K562 (cell line): ENCODE measurements at regions not wholly inside any gene's neighbourhood (a gene's known extent, or its start where the extent isn't known, plus 50 kb on each side); places are given as distances from the start of the nearest gene placed in this dataset.

Source experiments
- ATAC-seq: fragments of 200-7000 bp; cut with Tn5 transposase; 3 replicates; pipeline ENCODE4 v1.9.1; 2020; ENCODE audit warnings: moderate library complexity
- BruUV-seq: library from RNA; stranded (reverse); fragments of 400-500 nt; replicated peaks from 2 replicates; lab custom pipeline; 2021; lab: Mats Ljungman, UMichigan
- CTCF ChIA-PET: fragments of 300-600 bp; formaldehyde crosslinking; extraction: SDS; loops from one replicate; lab custom pipeline; 2021; ENCODE audit warnings: low intra/inter-chr PET ratio; lab: Yijun Ruan, JAX
- POLR2A ChIA-PET: fragments of 300-600, 350-650 bp; sonication (Branson Sonifier 250); formaldehyde crosslinking; extraction: SDS; loops from one replicate; lab custom pipeline; 2021; ENCODE audit warnings: antibody characterized with exemption, inconsistent platforms; lab: Yijun Ruan, JAX
- DNase-seq, 4 experiments: peaks; one replicate each; pipeline versions ENCODE4 v3.0.0 to v3.0.0-alpha.2; 2011 to 2018; ENCODE audit warnings: low spot score in 3 of 4, mixed read lengths in 3 of 4; ENCODE audit errors: extremely low read depth in 1 of 4
- FAIRE-seq: peaks from 2 replicates; lab custom pipeline; 2011; peaks lifted over from hg19 to GRCh38; lab: Jason Lieb, UNC
- H2AFZ ChIP-seq: 2 replicates; pipeline ENCODE4 v1.6.0; 2011; ENCODE audit warnings: low read depth, low read length, control low read depth, inconsistent platforms
- H3K27ac ChIP-seq: fragments of 200-600 bp; 3 replicates; pipeline ENCODE4 v1.8.0; 2011; ENCODE audit warnings: low read depth, mild to moderate bottlenecking, control low read depth, inconsistent platforms, low read length, moderate library complexity, mixed read lengths; ENCODE audit errors: extremely low read depth
- H3K27me3 ChIP-seq, 2 experiments: fragments of 300-600 bp in 1 of 2; 2 replicates in 1 of 2; 3 replicates in 1 of 2; pipeline versions ENCODE4 v1.6.0 to v1.8.0; 2011; ENCODE audit warnings: inconsistent platforms in 2 of 2, low read length in 2 of 2, mild to moderate bottlenecking in 1 of 2, mixed read lengths in 1 of 2, moderate library complexity in 1 of 2; ENCODE audit not compliant: control insufficient read depth in 2 of 2, insufficient read depth in 2 of 2
- H3K36me3 ChIP-seq: fragments of 300-600 bp; 3 replicates; pipeline ENCODE4 v1.8.0; 2011; ENCODE audit warnings: mild to moderate bottlenecking, low read length, inconsistent platforms; ENCODE audit not compliant: control insufficient read depth, insufficient read depth
- H3K4me1 ChIP-seq, 2 experiments: fragments of 200-600 bp in 1 of 2; replicated peaks in 1 of 2; 2 replicates in 1 of 2; 3 replicates in 1 of 2; pipeline versions ENCODE4 v1.5.1 to v1.8.0; 2011; ENCODE audit warnings: inconsistent platforms in 2 of 2, low read length in 2 of 2, mild to moderate bottlenecking in 1 of 2, mixed read lengths in 1 of 2, moderate library complexity in 1 of 2; ENCODE audit not compliant: control insufficient read depth in 2 of 2, insufficient read depth in 2 of 2
- H3K4me2 ChIP-seq: 2 replicates; pipeline ENCODE4 v1.6.1; 2011; ENCODE audit warnings: low read length, control low read depth, inconsistent platforms, mixed read lengths; ENCODE audit not compliant: insufficient read depth
- H3K4me3 ChIP-seq: fragments of 200-600 bp; sonication (generic), shearing (Covaris generic); 2 replicates; pipeline ENCODE4 v1.5.1; 2016; ENCODE audit warnings: control low read depth, inconsistent platforms
- H3K79me2 ChIP-seq: fragments of 200-600 bp; 3 replicates; pipeline ENCODE4 v1.8.0; 2011; ENCODE audit warnings: low read length, inconsistent platforms; ENCODE audit not compliant: control insufficient read depth, insufficient read depth
- H3K9ac ChIP-seq, 2 experiments: 2 replicates each; pipeline versions ENCODE4 v1.6.0 to v1.6.1; 2011; ENCODE audit warnings: low read depth in 2 of 2, low read length in 2 of 2, control low read depth in 1 of 2, inconsistent platforms in 1 of 2, mild to moderate bottlenecking in 1 of 2, mixed read lengths in 1 of 2; ENCODE audit not compliant: insufficient read depth in 1 of 2
- H3K9me1 ChIP-seq: one replicate; pipeline ENCODE4 v1.6.0; 2011; ENCODE audit warnings: inconsistent platforms, mild to moderate bottlenecking, low read length, moderate library complexity; ENCODE audit not compliant: control insufficient read depth, insufficient read depth
- H3K9me3 ChIP-seq: replicated peaks from 2 replicates; pipeline ENCODE4 v1.5.1; 2011; ENCODE audit warnings: low read depth, low read length, inconsistent platforms; ENCODE audit not compliant: control insufficient read depth, insufficient read depth
- H4K20me1 ChIP-seq: replicated peaks from 2 replicates; pipeline ENCODE4 v1.6.1; 2011; ENCODE audit warnings: low read length, inconsistent platforms, mixed read lengths; ENCODE audit not compliant: control insufficient read depth, insufficient read depth
- ARID3A ChIP-seq: IDR thresholded peaks from 2 replicates; pipeline ENCODE4 v1.6.1; 2012; ENCODE audit warnings: low read depth, low read length, improper control_type of control experiment, borderline replicate concordance
- ARID3B ChIP-seq: fragments of 250-450 bp; sonication (Bioruptor Pico); IDR thresholded peaks from 2 replicates; pipeline ENCODE4 v1.4.0; 2020; ENCODE audit warnings: borderline replicate concordance
- FOXP1 ChIP-seq: sonication (generic); formaldehyde crosslinking; IDR thresholded peaks from 2 replicates; pipeline ENCODE4 v1.8.0; 2022; ENCODE audit warnings: mild to moderate bottlenecking, missing genetic modification reagents
- GTF2A2 ChIP-seq: IDR thresholded peaks from 2 replicates; pipeline ENCODE4 v1.6.1; 2016; ENCODE audit warnings: mild to moderate bottlenecking, missing genetic modification characterization, missing compliant biosample characterization
- GTF2E2 ChIP-seq: fragments of 200-800 bp; sonication (Bioruptor generic); IDR thresholded peaks from 2 replicates; pipeline ENCODE4 v1.6.1; 2016; ENCODE audit warnings: missing genetic modification characterization, missing compliant biosample characterization
- PHB2 ChIP-seq: fragments of 450-650 bp; IDR thresholded peaks from 2 replicates; pipeline ENCODE4 v1.6.1; 2017; ENCODE audit warnings: low read depth
- PHF8 ChIP-seq: fragments of 200-600 bp; sonication (generic); IDR thresholded peaks from 2 replicates; pipeline ENCODE4 v1.6.1; 2012; ENCODE audit warnings: mixed run types, mild to moderate bottlenecking, inconsistent platforms, low read length, moderate library complexity, borderline replicate concordance
- POLR2AphosphoS5 ChIP-seq: IDR thresholded peaks from 2 replicates; pipeline ENCODE4 v1.6.1; 2011; ENCODE audit warnings: mild to moderate bottlenecking, low read depth, low read length, moderate library complexity; ENCODE audit not compliant: control insufficient read depth, insufficient read depth
- PTBP1 ChIP-seq: fragments of 200-400 bp; formaldehyde crosslinking; IDR thresholded peaks from 2 replicates; pipeline ENCODE4 v1.6.1; 2017; ENCODE audit warnings: low read depth, low read length
- SFPQ ChIP-seq: fragments of 200-400 bp; formaldehyde crosslinking; IDR thresholded peaks from 2 replicates; pipeline ENCODE4 v1.6.1; 2017; ENCODE audit warnings: mild to moderate bottlenecking, low read depth, low read length, moderate library complexity
- SMARCC2 ChIP-seq: fragments of 450-650 bp; IDR thresholded peaks from 2 replicates; pipeline ENCODE4 v1.6.1; 2017; ENCODE audit warnings: antibody characterized with exemption, moderate library complexity, mild to moderate bottlenecking, low read depth
- SREBF1 ChIP-seq: fragments of 150-350 bp; IDR thresholded peaks from 2 replicates; pipeline ENCODE4 v1.6.1; 2014; ENCODE audit warnings: antibody characterized with exemption, low read depth, low read length, borderline replicate concordance
- THAP7 ChIP-seq: fragments of 250-450 bp; sonication (Bioruptor Pico); IDR thresholded peaks from 2 replicates; pipeline ENCODE4 v1.5.0; 2021
- TRIM24 ChIP-seq, 2 experiments: fragments of 450-650 bp; IDR thresholded peaks; 2 replicates each; pipeline ENCODE4 v1.6.1; 2016
- ZSCAN29 ChIP-seq: fragments of 450-650 bp; IDR thresholded peaks from 2 replicates; pipeline ENCODE4 v1.6.1; 2017
- in situ Hi-C: fragments of 300-500 bp; cut with MboI; formaldehyde crosslinking; loops from 4 replicates; pipeline ENCODE4 v1.15.0; 2018; ENCODE audit warnings: inconsistent platforms, mixed read lengths
- intact Hi-C: fragments of 100-400 bp; cut with micrococcal nuclease; formaldehyde crosslinking; loops from 2 replicates; pipeline ENCODE4 v1.14.2; 2022

- intact Hi-C loops = no loop called here
- Histone ChIP-seq H3K27me3 (no peaks in the 10 kb centered on the region), H3K4me2 (no peak overlapping the region), H3K9me3 (no peaks in the 10 kb centered on the region), H2AFZ (no peak overlapping the region), H3K79me2 (no peaks in the 10 kb centered on the region), H3K36me3 (no peaks in the 10 kb centered on the region), H3K4me1 (no peaks in the 10 kb centered on the region), H4K20me1 (no peaks in the 10 kb centered on the region), H3K27ac (no peak overlapping the region), H3K9me1 (no peaks in the 10 kb centered on the region), H3K4me3 (no peak overlapping the region), H3K9ac (no peak overlapping the region)
- no peak for DNase-seq
- CTCF ChIA-PET = no interaction called here
- POLR2A ChIA-PET = interaction anchor here (0.9 kb wide), 1 partner anchor 31 kb away, joined by 3 read pairs; no protein-coding TSS in a partner anchor
- ATAC-seq = no peak
- no peak for TF ChIP-seq ZSCAN29
- no peak for TF ChIP-seq SMARCC2
- TF ChIP-seq FOXP1 (CRISPR knock-in tag) = no peak
- TF ChIP-seq SFPQ = no peak
- no peak for TF ChIP-seq POLR2AphosphoS5
- TF ChIP-seq SREBF1 = no peak
- TF ChIP-seq PHB2 = no peak
- TF ChIP-seq GTF2E2 (tag) = no peak
- TF ChIP-seq PHF8 = no peak
- TF ChIP-seq TRIM24 (IDR thresholded peaks at IDR 0.05) = no peak
- TF ChIP-seq ARID3B (CRISPR knock-in tag) = no peak
- no peak for TF ChIP-seq THAP7
- no peak for TF ChIP-seq GTF2A2
- TF ChIP-seq ARID3A = no peak
- no peak for TF ChIP-seq PTBP1
- BruUV-seq = no TSS peak
- in situ Hi-C loops = no loop called here
- FAIRE-seq = no peak
Measured at GRCh38 chr11:87399341-87399740, 361.6 kb downstream of the TMEM135 start.
